Loucy (cell line): ENCODE measurements at regions not wholly inside any gene's neighbourhood (a gene's known extent, or its start where the extent isn't known, plus 50 kb on each side); places are given as distances from the start of the nearest gene placed in this dataset.

Source experiments
- EZH2phosphoT487 ChIP-seq: fragments of 200-600 bp; IDR thresholded peaks from 2 replicates; pipeline ENCODE4 v1.6.1; 2018; ENCODE audit warnings: antibody characterized with exemption, mild to moderate bottlenecking, moderate library complexity, borderline replicate concordance
- TF ChIP-seq, protein P1 (sequence below): fragments of 200-600 bp; sonication (generic); conservative IDR thresholded peaks from 2 replicates; pipeline ENCODE4 v1.5.1; 2014; ENCODE audit warnings: mild to moderate bottlenecking, antibody characterized with exemption, low read length

DNA sequence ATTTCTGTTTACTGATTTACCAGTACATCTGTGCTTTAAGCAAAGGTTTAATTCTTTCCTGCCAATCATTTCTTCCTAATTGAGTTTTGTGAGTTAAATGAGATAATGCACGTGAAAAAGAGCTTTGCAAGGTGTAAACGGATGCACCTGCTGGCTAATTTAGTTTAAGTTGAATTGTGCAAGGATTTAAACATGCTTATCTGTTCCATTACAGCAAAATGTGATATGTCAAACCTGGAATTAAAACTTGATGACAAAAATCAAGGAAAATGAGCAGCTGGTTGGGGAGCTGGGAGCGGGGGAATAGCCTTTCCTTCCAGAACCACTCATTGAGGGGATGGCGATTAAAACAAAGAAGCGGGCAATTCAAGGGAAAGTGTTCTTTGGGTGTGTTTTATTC lies 155.0 kb upstream of the CTTNBP2 start:
- TF ChIP-seq, protein P1, sequence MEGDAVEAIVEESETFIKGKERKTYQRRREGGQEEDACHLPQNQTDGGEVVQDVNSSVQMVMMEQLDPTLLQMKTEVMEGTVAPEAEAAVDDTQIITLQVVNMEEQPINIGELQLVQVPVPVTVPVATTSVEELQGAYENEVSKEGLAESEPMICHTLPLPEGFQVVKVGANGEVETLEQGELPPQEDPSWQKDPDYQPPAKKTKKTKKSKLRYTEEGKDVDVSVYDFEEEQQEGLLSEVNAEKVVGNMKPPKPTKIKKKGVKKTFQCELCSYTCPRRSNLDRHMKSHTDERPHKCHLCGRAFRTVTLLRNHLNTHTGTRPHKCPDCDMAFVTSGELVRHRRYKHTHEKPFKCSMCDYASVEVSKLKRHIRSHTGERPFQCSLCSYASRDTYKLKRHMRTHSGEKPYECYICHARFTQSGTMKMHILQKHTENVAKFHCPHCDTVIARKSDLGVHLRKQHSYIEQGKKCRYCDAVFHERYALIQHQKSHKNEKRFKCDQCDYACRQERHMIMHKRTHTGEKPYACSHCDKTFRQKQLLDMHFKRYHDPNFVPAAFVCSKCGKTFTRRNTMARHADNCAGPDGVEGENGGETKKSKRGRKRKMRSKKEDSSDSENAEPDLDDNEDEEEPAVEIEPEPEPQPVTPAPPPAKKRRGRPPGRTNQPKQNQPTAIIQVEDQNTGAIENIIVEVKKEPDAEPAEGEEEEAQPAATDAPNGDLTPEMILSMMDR = no peak
- TF ChIP-seq EZH2phosphoT487 = no peak
